NCI-H226 (cell line): ENCODE measurements at regions not wholly inside any gene's neighbourhood (a gene's known extent, or its start where the extent isn't known, plus 50 kb on each side); places are given as distances from the start of the nearest gene placed in this dataset.

Experiments used
- DNase-seq: peaks from one replicate; pipeline ENCODE4 v3.0.0-alpha.2; 2015

- DNase-seq = no peak
Observed at GRCh38 chr14:101478796-101479410, 82.4 kb upstream of the DIO3 start.

GRCh38 chr14:101480022-101480746, 81.1 kb upstream of the DIO3 start:
- DNase-seq = no peak

GRCh38 chr14:101480747-101481530, 80.4 kb upstream of the DIO3 start:
- DNase-seq = peak; percentile 92

DNA sequence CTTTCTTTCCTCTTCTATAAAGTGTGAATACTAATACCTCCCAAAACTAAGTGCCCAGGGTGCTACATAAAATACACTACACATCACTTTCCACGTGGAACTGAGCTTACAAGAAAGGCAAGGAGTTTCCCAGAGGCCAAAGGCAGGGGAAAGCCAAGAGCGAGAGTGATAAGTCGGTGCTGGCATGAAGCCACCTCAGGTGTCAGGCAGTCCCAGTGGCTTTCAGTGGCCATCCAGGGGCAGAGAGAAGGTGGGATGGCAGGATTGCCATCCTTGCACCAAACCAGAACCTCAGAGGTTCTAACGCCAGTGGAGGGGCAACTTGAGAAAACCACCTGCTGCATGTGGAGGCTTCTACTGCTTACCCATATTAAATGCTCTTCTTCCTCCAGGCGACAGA, 79.7 kb upstream of the DIO3 start:
- DNase-seq = no peak

DNA sequence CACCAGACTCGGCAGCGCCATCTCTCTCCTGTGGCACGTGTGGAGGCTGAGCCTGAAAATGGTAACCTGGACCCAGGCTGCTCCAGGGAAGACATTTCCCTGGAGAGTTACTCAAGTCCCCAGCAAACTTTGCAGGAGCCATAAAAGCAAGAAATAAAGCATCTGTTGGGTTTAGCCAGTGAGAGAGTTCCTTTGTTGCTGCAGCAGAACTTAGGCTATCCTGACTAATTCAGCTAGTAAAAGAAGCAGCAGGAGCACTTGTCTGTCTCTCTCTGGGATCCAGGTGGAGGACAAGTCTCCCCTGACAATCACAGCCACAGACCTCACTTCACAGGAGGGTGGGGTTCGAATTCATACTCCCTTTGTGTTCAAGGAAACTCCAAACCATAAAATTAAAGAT, 79.2 kb upstream of the DIO3 start:
- no peak for DNase-seq

DNA sequence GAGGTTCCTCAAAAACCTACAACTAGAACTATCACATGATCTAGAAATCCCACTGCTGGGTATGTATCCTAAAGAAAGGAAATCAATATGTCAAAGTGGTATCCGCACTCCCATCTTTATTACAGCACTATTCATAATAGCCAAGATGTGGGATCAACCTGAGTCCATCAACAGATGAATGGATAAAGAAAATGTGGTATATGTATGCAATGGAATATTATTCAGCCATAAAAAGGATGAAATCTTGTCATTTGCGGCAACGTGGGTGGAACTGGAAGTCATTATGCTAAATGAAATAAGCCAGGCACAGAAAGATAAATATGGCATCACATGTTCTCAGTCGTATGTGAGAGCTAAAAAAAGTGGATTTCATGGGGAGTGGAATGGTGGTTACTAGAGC, 77.5 kb upstream of the DIO3 start:
- no peak for DNase-seq

- DNase-seq = no peak
Observed at GRCh38 chr14:101489092-101489760, 72.1 kb upstream of the DIO3 start.

GRCh38 chr14:101490771-101491170, 70.5 kb upstream of the DIO3 start:
- DNase-seq = no peak

DNA sequence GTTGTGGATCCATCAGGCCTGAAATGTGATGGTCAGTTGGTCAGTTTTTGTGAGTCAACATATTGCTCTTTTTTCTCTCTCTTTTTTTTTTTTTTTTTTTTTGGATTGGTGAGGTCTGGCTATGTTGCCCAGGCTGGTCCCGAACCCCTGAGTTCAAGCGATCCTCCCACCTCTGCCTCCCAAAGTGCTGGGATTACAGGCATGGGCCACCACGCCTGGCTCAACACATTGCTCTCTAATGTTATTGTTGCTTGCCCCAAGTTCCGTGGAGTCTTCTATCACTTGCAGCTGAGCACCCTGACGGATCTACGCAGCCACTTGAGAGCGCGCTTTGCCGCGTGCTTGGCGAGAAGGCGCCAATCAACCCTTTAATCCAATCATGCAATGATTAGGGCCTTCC, 69.5 kb upstream of the DIO3 start:
- no peak for DNase-seq

GRCh38 chr14:101492716-101493115, 68.6 kb upstream of the DIO3 start:
- DNase-seq = no peak

- no peak for DNase-seq
Observed at GRCh38 chr14:101494826-101495225, 66.5 kb upstream of the DIO3 start.

DNA sequence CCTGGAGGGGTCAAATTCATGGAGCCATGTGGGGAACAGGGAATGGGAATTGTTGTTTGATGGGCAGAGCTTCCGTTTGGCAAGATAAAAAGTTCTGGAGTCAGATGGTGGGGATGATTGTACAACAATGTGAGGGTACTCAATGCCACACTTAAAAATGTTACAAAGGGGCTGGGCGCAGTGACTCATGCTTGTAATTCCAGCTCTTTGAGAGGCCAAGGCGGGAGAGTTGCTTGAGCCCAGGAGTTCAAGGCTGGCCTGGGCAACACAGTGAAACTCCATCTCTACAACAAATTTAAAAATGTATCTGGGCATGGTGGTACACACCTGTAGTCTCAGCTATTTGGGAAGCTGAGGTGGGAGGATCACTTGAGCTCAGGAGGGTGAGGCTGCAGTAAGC, 66.0 kb upstream of the DIO3 start:
- no peak for DNase-seq

GRCh38 chr14:101495827-101496775, 65.2 kb upstream of the DIO3 start:
- no peak for DNase-seq

GRCh38 chr14:101496776-101497683, 64.3 kb upstream of the DIO3 start:
- DNase-seq = no peak

- DNase-seq = no peak
Observed at GRCh38 chr14:101497684-101498525, 63.4 kb upstream of the DIO3 start.

GRCh38 chr14:101498526-101498860, 62.8 kb upstream of the DIO3 start:
- DNase-seq = no peak

GRCh38 chr14:101499080-101499479, 62.2 kb upstream of the DIO3 start:
- DNase-seq = no peak

DNA sequence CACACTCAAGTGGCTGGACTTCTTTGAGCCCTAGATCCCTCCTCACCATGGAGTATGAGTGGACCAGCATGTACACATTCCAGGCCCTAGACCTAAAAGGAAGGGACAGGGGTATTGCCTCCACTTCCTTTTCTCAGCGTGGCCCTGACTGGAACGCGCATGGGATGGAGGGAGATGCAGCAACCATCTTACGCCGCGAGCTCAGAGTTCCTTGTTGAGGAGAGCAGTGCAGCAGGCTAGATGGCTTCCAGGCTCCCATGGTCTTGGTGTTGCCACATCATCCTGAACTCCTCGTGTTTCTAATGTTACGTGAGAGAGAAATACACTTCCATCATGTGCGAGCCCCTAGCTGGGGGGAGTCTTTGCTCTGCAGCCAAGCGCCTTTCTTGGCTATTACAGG, 61.8 kb upstream of the DIO3 start:
- no peak for DNase-seq

DNA sequence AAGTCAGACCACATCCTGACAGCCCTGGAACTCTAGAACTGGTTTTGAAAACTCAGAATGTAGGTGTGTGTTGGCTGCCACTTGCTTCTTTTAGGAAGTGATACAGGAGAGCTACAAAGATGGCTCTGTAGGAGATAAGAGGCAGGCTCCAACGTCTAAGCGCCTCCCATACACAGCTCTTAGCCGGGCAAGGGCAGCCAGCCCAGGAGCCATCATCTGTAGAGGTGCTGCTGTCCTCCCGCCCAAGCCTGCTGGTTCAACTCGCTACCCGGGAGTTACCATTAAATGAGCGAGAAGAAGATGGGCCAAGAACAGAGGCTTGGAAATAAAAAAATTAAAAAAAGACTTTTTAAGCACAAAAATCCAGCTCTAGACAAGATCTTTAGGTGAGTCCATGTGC, 61.2 kb upstream of the DIO3 start:
- DNase-seq = no peak

GRCh38 chr14:101500681-101501080, 60.6 kb upstream of the DIO3 start:
- DNase-seq = no peak
